ENCODE measurements at regions not wholly inside any gene's neighbourhood (a gene's known extent, or its start where the extent isn't known, plus 50 kb on each side); places are given as distances from the start of the nearest gene placed in this dataset.

DNA sequence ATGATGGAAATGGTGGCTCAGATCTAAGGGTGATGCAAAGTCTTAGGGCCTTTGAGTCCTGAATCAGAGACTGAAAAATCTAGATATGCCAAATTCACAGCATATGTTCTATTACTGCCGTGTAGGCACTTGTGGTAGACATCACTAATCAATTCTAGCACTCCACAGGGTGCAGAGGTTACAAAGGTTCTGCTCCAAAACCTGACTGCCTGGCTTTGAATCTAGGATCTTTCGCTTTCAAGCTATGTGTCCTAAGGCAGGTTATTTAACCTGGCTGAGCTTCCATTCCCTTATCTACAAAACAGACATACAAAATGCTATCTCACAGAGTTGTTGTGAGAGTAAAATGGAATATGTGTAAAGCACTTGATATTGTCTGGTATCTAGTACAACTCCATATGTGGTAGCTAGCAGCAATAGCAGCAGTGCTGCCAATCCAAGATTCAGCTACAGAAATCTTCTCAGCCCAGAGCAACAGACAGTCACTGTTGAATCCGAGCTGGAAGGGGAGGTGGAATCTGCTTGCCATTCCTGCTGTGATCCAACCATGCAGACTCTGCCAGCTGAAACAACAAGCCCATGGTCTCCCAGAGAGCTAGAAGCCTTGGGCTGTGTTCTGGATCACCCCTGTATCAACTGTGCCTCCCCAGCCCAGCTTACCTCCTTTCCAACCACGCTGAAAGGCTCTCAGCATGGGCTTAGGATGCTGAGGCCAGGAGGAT is 206.9 kb downstream of the TFAP2C start:
- peak; percentile 16 for DNase-seq (ENCODE audit: low spot score)

DNA sequence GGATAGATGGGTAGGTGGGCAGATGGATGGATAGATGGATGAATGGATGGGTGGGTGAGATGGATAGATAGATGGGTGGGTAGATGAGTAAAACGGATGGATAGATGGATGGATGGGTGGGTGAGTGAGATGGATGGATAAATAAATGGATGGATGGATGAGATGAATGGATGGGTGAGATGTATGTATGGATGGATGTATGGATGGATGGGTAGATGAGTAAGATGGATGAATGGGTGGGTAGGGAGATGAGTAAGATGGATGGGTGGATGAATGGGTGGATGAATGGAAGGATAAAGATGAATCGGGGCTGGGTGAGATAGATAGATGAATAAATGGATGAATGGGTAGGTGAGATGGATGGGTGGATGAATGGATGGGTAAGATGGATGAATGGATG is 210.1 kb downstream of the TFAP2C start:
- DNase-seq (ENCODE audit: low spot score) = no peak

DNA sequence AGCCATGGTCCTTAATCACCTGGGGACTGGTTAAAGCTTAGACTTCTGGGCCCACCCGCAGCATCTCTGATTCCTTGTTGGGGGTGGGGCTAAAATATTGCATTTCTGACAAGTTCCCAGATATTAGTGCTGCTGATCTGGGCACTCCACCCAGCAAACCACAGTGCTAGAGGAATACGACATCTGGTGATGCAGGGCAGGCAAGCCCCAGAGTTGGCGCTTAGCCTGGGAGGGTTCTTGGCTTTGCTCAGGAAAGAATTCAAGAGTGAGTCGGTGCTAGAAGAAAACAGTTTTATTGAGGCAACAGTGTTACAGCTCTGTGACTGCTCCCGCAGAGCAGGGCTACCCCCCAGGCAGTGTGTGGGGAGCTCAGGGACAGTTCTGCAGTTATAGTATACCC is 210.7 kb downstream of the TFAP2C start:
- DNase-seq (ENCODE audit: low spot score) = peak; percentile 4

DNA sequence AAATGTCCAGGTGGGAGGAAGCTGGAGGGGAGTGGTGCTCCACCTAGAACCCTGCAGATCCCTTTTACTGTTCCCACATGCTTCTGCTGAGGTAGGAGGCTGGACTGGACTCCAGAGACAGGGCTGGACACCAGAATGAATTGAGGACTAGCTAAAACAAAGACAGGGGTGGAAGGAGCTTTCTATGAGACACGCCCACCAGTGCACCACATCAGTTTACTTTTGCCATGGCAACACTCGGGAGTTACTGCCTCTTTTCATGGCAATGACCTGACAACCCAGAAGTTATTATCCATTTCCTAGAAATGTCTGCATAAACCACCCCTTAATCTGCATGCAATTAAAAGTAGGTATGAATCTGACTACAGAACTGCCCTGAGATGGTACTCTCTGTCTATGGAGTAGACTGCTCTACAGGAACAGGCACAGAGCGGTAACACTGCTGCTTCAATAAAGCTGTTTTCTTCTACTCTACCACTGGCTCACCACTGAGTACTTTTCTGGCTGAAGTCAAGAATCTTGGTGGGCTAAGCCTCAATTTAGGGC is 211.7 kb downstream of the TFAP2C start:
- DNase-seq (ENCODE audit: low spot score) = no peak

DNA sequence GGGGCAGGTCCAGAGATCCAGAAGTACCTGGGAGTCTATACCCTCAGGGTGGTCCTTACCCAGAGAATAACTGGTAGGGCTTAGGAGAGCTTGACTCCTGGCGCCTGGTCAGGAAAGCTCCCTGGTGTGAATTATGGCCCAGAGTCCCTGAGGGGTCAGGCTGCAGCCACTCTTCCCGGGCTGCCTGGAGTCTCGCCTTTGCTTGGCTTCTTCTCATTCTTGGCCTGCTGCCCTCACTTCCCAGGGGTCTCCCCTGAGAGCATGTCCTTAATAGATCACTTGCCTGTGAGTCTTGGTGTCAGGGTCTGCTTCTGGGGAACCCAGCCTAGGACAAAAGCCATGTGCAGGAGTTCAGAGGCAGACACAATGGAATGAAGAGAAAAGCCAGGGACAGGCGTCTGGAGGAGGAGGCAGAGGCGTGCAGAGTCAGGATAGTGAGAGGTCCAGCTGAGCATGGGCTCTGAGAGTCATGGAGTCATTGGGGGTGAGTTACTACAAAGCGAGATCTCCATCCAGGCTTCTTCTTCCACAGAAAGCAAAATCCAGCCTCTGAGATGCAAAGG is 212.3 kb downstream of the TFAP2C start:
- no peak for DNase-seq (ENCODE audit: low spot score)

DNA sequence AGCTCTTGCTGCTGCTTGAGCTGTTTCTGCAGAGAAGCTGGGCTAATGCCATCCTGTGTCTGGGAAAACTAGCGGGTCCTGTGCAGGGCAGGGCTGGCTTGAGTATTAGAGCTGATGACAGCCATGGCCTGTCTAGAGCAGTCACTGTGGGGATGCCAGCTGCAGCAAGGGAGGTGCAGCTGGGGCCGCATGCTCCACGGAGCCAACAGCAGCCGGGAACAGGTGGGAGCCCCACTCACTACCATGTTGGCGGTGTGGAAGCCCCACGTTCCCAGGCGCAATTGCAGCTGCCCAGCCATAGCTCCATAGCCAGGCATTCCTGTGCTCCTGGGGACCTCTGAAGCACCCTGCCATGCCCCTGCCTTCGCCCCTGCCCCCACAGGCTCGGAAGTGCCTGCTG is 212.9 kb downstream of the TFAP2C start:
- no peak for DNase-seq (ENCODE audit: low spot score)

DNA sequence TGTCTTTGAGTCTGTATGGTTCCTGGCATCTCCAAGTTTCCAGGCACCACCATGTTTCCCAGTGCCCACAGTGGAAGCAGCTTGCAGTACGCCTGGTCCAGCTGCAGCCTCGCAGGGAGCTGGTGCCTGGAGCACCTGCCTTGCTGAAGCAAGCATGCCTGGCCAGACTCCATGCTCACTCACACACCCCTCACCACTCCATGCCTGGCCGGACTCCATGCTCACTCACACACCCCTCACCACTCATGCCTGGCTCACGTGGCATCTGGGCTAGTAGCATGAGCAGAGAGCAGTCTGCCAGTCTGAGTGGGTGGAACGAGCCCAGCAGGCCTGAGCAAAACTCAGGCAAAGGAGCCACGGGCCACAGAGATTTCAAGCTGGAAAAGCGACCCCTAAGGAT is 214.3 kb downstream of the TFAP2C start:
- DNase-seq (ENCODE audit: low spot score) = no peak

DNA sequence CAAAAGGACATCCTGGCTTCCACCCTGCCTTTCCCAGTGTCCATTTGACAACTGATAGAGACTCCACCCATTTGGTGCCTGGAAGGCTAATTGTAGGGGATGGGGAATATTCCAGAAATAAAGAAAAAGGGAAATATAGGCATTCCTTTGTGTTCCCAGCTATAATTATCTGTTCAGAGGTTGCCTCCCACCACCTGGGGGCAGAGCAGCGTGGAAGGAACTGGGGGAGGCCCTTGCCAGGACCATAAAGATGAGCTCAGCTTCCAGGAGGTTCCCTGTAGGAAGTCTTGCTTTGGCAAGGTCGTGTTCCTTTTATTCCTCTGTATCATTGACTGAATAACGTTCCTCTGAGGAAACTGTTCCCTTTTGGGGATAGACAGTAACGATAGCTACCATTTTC is 214.7 kb downstream of the TFAP2C start:
- DNase-seq (ENCODE audit: low spot score) = no peak

DNA sequence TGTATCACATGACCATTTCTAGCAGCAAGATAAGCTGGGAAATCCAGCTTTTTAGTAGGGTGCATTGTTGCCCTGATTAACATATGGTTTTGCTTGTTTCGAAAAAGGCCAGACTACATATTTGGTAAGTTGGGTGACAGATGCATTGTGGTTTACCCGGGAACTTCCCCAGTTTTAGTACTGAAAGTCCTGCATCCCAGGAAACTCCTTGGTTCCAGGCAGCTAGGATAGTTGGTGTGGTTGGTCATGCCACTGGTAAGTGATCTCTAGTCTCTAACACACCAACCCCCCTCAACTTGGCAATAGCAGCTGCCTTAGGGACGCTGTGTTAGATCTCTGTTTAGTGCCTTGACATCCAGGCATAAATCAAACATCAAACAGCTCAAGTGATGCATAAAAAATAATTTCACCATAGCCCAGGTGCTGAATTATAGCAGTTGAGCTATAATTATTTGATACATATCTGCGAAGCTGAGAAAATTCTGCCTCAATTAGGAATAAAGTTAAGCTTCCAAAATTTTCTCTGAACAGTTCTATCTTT is 216.5 kb downstream of the TFAP2C start:
- no peak for DNase-seq (ENCODE audit: low spot score)

DNA sequence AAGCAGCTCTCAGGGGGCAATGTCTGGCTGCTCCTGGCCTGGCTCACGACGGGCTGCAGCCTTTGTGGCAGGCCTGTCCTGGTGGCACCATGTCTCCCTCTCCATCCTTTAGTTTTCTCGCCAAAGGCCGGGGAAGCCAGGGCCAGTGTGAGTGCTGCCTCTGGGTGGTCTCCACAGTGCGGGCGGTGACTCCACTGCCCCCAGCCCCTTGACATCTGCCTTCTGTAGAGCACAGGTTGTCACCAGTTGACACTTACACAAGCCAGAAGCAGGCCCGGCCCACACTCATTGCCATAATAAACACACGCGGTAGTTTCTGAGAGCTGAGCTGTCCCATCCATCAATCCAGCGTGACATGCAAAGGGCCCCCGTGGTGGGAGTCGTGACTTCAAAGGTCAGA is 219.5 kb downstream of the TFAP2C start:
- no peak for DNase-seq (ENCODE audit: low spot score)

DNA sequence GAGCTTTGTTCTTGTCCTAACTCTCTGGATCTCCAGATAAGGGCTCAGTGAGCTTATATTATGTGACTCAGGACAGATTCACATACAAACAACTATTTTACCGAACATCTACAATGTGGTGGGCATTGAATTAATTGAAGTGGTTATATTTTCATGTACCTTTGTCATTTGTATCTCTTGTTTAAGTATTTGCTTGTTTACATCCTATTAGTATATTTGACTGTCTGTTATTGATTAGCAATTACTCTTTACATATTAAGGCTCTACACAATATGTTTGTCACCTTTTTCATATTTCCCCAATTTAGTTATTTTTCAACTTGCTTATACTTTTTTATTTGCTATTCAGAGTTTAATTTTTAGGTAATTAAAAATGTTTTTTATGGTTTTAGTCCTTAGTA is 222.4 kb downstream of the TFAP2C start:
- no peak for DNase-seq (ENCODE audit: low spot score)

DNA sequence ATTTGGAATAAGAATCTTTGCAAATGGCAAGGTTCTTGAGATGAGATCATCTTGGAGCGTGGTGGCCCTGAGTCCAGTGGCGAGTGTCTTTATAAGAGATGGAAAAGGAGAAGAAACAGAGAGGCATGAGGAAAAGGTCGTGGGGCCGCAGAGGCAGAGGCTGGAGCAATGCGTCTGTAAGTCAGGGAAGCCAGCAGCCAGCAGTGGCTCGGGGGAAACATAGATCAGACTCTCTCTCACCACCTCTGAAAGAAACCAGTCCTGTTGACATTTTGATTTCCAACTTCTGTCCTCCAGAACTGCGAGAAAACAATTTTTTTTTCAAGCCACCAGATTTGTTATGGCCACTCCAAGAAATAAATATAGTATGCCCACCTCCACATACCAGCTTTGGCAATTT is 226.6 kb downstream of the TFAP2C start:
- DNase-seq (ENCODE audit: low spot score) = no peak

DNA sequence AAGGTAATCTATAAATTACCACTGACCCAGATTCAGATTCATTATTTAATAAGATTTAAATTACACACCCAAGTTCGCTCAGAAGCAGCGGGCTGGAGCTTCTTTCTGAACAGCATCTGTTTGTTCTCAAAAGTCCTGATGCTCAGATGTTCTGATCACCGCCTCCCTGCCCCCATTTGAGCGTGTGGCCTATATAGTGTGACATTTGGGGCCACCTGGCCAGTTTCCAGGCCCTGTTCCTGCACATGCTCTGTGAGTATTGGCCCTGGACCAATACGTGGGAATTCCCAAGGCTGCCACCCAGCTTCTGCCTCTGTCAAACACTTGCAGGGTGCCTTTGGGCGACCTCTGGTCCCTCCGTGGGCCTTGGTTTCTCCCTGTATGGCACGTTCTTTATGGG is 228.8 kb downstream of the TFAP2C start:
- DNase-seq (ENCODE audit: low spot score) = no peak

DNA sequence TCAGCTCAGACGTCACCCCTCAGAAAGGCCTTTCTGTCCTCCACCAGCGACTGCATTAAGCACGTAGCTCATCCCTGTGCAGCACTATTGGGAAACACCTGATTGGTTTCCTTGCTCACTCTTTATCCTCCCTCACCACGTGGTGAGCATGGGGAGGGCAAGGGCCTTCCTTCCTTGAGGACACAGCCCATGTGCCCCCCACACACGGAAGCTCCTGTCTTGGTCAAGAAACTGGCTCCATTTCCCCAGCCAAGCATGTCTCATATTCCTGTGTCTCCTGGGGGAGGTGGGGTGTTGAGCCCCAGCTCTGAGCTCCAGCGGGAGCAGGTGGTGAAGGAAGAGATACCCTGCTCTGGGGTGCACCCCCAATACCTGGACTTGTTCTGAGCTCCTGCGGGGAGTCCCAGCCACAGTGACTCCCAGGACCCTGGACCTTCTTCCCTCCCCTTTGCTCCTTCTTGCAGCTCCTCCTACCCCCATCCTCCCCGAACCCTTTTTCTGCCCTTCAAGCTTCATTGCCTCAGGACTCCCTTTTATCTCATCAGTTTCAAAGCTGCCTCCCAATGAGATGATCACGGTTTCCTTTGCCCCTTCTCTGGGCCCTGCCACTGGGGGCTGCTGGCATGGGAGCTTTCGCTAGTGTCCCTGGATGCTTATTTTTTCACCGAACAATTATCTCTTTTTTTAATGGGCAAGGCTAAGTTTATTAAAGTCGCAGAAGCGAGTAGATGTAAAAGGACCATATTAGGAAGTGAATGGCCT is 230.1 kb downstream of the TFAP2C start:
- DNase-seq (ENCODE audit: low spot score) = no peak

DNA sequence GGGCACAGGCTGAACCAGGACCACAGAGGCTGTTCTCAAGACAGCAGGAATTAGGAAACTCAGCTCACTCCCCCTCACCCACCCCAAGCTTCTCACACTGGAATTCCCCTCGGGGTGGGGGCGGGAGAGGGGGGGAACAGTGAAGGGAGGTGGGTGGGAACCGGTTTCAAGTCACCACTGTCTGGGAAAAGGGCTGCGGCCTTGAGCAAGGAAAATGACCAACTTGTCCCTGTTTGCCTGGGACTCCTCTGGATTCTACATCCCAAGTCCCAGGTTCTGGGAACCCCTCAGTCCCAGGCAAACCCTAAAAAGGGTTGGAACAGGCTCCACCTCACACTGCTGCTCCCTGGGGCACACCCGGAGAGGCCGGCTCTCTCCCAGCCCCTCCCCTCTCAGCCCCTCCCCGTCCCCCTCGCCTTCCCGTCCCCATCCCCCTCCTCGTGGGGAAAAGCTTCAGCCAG is 230.7 kb downstream of the TFAP2C start:
- DNase-seq (ENCODE audit: low spot score) = no peak

DNA sequence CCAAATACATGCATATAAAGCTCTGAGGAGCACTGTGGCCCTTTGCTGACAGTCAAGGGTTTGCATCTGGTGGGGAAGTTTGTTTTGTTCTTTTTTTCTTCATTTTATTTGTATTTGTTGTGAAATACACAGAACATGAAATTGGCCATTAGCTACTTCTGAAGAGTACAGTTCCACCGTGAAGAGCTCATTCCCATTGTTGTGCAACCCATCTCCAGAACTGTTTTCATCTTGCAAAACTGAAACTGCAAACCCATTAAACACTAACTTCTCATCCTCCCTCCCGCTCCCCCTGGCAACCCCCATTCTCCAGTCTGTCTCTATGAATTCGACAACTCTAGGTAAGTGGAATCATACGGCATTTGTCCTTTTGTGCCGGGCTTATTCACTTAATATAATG is 231.3 kb downstream of the TFAP2C start:
- DNase-seq (ENCODE audit: low spot score) = no peak

DNA sequence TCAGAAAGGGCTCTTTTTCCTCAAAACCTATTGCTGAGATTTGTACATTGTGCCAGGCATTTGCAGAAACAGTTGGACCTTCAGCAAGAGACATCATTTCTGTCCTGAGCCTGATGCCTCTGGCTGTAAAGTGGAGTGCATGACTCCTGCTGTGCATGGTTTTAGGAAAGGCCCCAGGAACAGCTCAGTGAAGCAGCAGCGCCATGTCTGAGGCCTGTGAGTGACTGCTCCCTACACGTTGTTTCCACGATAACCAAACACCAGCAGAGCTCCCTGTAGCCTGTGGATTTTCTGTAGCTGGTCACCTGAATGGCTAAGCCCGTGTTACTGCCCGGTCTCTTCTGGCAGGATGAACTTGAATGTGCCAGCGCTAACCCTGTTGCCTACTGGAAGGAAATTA is 232.5 kb downstream of the TFAP2C start:
- no peak for DNase-seq (ENCODE audit: low spot score)

DNA sequence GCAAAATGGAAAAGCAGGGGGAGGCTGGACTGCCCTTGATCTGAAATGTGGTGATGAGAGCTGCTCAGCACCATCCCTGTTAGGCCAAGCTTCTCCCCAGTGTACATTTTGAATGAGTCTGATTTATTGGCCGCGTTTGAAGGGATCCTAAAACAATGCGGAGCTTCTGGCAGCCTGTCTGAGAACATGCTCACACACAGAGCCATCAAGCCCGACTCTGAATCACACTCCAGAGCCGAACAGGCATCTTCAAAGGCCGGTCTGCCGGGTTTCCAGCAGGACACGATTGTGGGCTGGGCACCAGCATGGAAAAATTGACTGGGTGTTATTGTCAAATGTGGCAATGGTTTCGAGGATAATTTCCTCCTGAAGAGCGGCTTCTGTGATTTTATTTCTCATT is 235.9 kb downstream of the TFAP2C start:
- DNase-seq (ENCODE audit: low spot score) = no peak

DNA sequence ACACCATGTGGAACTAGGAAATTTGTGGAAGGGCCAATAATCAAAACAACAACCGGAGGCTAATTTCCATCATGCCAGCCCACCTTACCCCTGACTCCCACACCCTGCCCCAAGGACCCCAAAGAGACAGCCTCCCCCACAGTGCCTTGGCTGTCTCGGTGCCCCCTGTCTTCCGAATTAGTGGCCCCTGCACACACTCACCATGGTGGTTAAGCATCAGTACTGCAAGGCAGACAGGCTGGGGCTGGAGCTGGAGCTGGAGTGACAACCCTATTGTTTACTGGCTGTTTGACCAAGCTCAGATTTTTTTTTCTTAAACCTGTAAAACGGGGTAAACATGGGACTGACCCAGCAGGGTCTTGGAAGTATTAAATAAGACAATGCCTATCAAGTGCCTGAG is 238.0 kb downstream of the TFAP2C start:
- no peak for DNase-seq (ENCODE audit: low spot score)

DNA sequence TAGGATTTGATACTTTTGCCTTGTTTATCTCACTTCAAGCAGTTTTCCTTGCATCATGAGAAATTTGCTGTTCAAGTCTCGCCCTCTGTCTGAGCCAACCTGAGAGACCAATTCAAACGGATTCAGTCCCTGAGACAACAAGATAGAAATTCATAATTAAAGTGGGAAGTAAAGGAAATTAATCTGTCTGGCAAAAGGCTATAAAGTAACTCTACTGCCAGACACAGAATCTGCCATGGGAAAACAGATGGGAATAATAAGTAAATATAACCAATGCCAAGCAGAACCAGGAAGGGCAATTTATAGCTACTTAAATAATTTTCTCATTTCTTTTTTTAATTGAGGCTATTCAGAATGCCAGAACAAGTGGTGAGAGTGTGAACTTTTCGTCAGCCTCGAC is 239.6 kb downstream of the TFAP2C start:
- DNase-seq (ENCODE audit: low spot score) = no peak

DNA sequence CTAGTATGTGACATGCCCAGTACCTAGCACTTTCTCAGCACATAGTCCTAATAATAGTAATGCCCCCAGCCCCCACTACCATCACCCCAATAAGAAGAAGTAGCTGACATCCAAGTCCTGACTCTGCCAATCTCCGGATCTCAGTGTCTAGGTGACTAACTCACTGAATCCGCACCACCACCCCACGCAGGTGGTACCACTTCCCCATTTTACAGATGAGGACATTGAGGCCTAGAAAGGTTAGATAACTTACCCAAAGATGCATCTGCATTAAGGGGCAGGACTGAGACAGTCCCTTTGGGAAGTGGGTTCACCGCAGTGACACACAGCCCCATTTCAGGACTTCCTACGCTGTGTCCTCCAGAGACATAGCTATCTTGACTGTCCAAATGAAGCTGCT is 241.2 kb downstream of the TFAP2C start:
- DNase-seq (ENCODE audit: low spot score) = no peak

DNA sequence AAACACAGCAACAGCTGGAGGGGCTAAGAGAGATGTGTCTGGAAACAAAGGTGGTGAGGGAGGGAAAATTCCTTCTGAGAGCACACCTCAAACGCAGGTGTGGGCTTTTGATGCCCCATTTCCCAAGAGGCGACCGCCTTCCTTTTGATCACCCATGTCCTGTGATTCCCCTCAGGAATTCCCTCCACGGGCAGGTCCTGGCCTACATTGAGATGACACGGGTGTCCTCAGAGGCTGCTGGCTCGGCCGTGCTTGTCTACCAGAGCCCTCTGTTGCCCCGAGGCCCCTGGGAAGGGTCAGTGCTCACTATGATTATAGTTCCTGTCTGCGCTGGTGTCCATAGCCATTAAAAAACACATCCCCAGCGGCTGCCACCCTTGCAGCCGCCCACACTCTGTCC is 242.6 kb downstream of the TFAP2C start:
- no peak for DNase-seq (ENCODE audit: low spot score)

Measured in pons (tissue), 1 donor.